ENCODE measurements at regions not wholly inside any gene's neighbourhood (a gene's known extent, or its start where the extent isn't known, plus 50 kb on each side); places are given as distances from the start of the nearest gene placed in this dataset.

DNA sequence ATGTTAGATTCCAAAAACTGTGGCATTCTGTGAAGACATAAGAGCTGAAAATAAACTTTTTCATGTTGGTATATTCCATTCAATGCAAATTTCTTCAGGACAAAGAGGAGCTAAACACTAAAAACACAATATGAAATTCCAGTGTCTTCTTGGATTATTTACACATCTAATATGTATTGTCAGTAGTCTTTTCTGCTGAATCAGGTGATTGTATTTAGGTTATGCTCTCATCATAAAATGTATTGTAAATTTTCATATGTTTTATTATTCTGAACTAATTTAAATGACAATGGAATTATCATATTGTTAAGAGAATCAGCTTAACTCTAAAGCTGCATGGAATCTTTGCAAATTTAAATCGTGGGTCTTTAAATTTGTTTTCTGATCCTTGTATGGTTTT is 526.7 kb downstream of the PDHA2 start (continued):
- TF ChIP-seq, protein P1, sequence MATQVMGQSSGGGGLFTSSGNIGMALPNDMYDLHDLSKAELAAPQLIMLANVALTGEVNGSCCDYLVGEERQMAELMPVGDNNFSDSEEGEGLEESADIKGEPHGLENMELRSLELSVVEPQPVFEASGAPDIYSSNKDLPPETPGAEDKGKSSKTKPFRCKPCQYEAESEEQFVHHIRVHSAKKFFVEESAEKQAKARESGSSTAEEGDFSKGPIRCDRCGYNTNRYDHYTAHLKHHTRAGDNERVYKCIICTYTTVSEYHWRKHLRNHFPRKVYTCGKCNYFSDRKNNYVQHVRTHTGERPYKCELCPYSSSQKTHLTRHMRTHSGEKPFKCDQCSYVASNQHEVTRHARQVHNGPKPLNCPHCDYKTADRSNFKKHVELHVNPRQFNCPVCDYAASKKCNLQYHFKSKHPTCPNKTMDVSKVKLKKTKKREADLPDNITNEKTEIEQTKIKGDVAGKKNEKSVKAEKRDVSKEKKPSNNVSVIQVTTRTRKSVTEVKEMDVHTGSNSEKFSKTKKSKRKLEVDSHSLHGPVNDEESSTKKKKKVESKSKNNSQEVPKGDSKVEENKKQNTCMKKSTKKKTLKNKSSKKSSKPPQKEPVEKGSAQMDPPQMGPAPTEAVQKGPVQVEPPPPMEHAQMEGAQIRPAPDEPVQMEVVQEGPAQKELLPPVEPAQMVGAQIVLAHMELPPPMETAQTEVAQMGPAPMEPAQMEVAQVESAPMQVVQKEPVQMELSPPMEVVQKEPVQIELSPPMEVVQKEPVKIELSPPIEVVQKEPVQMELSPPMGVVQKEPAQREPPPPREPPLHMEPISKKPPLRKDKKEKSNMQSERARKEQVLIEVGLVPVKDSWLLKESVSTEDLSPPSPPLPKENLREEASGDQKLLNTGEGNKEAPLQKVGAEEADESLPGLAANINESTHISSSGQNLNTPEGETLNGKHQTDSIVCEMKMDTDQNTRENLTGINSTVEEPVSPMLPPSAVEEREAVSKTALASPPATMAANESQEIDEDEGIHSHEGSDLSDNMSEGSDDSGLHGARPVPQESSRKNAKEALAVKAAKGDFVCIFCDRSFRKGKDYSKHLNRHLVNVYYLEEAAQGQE (IDR thresholded peaks at IDR 0.05): no peak
- TF ChIP-seq JUND (IDR thresholded peaks at IDR 0.05) (no peak), NR2F2 (IDR thresholded peaks at IDR 0.05) (no peak)

DNA sequence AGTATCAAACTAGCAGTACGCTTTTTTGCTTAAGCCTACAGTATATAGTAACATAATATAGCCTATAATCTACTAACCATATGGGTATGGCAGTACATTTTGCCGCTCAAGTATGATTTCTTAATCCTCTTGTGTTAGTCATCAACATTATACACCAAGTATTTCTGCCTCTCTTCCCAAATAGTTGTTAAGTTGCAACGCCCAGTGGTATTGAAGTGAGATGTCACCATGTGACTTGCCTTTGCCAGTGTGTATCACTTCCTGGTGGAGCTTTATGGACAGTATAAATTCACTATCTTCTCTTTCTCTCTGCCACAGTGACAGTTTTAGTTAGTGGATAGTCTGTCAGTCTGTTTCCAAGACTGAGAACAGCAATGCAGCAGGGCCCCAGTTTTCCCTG is 535.5 kb downstream of the PDHA2 start:
- WGBS: 80% methylated on average over 3 of the region's 3 CpGs
- H3K9ac ChIP-seq (ENCODE audit: low read depth in 1 of 2, low read length in 2 of 2): no peak overlapping the region
- no peak overlapping the region for H3K4me3 ChIP-seq (ENCODE audit: low read depth in 1 of 3, low read length in 3 of 3)
- H3K27ac ChIP-seq (ENCODE audit: low read depth in 1 of 2, low read length in 2 of 2): no peak overlapping the region
- H3K9me3 ChIP-seq (ENCODE audit: control insufficient read depth in 4 of 4, low read length in 3 of 4): peaks cover 0 to 3% (median 0%) of the 10 kb centered on the region in 4 donors
- TF ChIP-seq ZBTB33 (IDR thresholded peaks at IDR 0.05): no peak
- TF ChIP-seq, protein P2, sequence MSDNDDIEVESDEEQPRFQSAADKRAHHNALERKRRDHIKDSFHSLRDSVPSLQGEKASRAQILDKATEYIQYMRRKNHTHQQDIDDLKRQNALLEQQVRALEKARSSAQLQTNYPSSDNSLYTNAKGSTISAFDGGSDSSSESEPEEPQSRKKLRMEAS (IDR thresholded peaks at IDR 0.05): no peak
- TF ChIP-seq, protein P1 (IDR thresholded peaks at IDR 0.05): no peak
- TF ChIP-seq, protein P3, sequence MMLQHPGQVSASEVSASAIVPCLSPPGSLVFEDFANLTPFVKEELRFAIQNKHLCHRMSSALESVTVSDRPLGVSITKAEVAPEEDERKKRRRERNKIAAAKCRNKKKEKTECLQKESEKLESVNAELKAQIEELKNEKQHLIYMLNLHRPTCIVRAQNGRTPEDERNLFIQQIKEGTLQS (IDR thresholded peaks at IDR 0.05): no peak
- no peak for TF ChIP-seq FOXA1 (IDR thresholded peaks at IDR 0.05)
- TF ChIP-seq, protein P4, sequence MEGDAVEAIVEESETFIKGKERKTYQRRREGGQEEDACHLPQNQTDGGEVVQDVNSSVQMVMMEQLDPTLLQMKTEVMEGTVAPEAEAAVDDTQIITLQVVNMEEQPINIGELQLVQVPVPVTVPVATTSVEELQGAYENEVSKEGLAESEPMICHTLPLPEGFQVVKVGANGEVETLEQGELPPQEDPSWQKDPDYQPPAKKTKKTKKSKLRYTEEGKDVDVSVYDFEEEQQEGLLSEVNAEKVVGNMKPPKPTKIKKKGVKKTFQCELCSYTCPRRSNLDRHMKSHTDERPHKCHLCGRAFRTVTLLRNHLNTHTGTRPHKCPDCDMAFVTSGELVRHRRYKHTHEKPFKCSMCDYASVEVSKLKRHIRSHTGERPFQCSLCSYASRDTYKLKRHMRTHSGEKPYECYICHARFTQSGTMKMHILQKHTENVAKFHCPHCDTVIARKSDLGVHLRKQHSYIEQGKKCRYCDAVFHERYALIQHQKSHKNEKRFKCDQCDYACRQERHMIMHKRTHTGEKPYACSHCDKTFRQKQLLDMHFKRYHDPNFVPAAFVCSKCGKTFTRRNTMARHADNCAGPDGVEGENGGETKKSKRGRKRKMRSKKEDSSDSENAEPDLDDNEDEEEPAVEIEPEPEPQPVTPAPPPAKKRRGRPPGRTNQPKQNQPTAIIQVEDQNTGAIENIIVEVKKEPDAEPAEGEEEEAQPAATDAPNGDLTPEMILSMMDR (IDR thresholded peaks at IDR 0.05; ENCODE audit: low read depth, low read length, missing input control): no peak
- no peak for TF ChIP-seq FOXA2 (IDR thresholded peaks at IDR 0.05)
- no peak for TF ChIP-seq JUND (IDR thresholded peaks at IDR 0.05)
- TF ChIP-seq RXRA (IDR thresholded peaks at IDR 0.05): no peak
- no peak for TF ChIP-seq HNF4A (conservative IDR thresholded peaks at IDR 0.05)
- TF ChIP-seq GABPA (IDR thresholded peaks at IDR 0.05 in 1 of 2, conservative IDR thresholded peaks at IDR 0.05 in 1 of 2): no peak
- TF ChIP-seq YY1 (IDR thresholded peaks at IDR 0.05): no peak
- DNase-seq (ENCODE audit: low spot score): no peak
- H3K4me1 ChIP-seq (ENCODE audit: control insufficient read depth in 4 of 4, insufficient read depth in 4 of 4, low read length in 3 of 4): no peaks in the 10 kb centered on the region
- no peaks in the 10 kb centered on the region for H3K27me3 ChIP-seq (ENCODE audit: control insufficient read depth in 4 of 4, insufficient read depth in 4 of 4, low read length in 3 of 4)
- H3K36me3 ChIP-seq (ENCODE audit: control insufficient read depth in 4 of 4, insufficient read depth in 3 of 4, low read depth in 1 of 4, low read length in 3 of 4): no peaks in the 10 kb centered on the region

All from liver (tissue), 8 donors.